Breast epithelium (tissue), 3 donors: ENCODE measurements at regions not wholly inside any gene's neighbourhood (a gene's known extent, or its start where the extent isn't known, plus 50 kb on each side); places are given as distances from the start of the nearest gene placed in this dataset.

Experiments
- CTCF ChIP-seq, 3 donors: fragments of 450-650 bp; IDR thresholded peaks; one replicate each; pipeline ENCODE4 v1.5.1; 2016 to 2017; ENCODE audit warnings: antibody characterized with exemption in 3 of 3, mild to moderate bottlenecking in 3 of 3, moderate library complexity in 3 of 3
- POLR2A ChIP-seq: fragments of 450-650 bp; IDR thresholded peaks from one replicate; pipeline ENCODE4 v1.6.1; 2016; ENCODE audit warnings: antibody characterized with exemption, mild to moderate bottlenecking, moderate library complexity
- POLR2AphosphoS5 ChIP-seq, 3 donors: sonication (generic); formaldehyde crosslinking; IDR thresholded peaks; one replicate each; pipeline ENCODE4 v1.6.1; 2017; ENCODE audit warnings: antibody characterized with exemption in 3 of 3

- no peak for TF ChIP-seq POLR2A
- no peak for TF ChIP-seq CTCF (IDR thresholded peaks at IDR 0.05)
- TF ChIP-seq POLR2AphosphoS5 (IDR thresholded peaks at IDR 0.05): no peak
Measured at GRCh38 chr18:51559902-51560287, 362.4 kb upstream of the MEX3C start.
